Activated CD8-positive, alpha-beta T cell treated with anti-CD3 and anti-CD28 coated beads for 36 hours (primary cell): ENCODE measurements at regions not wholly inside any gene's neighbourhood (a gene's known extent, or its start where the extent isn't known, plus 50 kb on each side); places are given as distances from the start of the nearest gene placed in this dataset.

Source experiments
- ATAC-seq: fragments of 200-7000 bp; cut with Tn5 transposase; one replicate; pipeline ENCODE4 v1.10.0; 2021; ENCODE audit warnings: mild to moderate bottlenecking, moderate library complexity
- CTCF ChIA-PET: fragments of 350-600 bp; sonication (Branson Sonifier 250); formaldehyde crosslinking; loops from one replicate; lab custom pipeline; 2021; ENCODE audit warnings: antibody characterized with exemption; lab: Charles Lee
- POLR2A ChIA-PET: fragments of 350-600 bp; sonication (Branson Sonifier 250); formaldehyde crosslinking; loops from one replicate; lab custom pipeline; 2021; ENCODE audit warnings: antibody characterized with exemption; lab: Charles Lee
- DNase-seq: peaks from one replicate; pipeline ENCODE4 v3.0.0-alpha.2; 2020
- H3K27ac Mint-ChIP-seq: one replicate; pipeline ENCODE4 v1.8.0; 2021; ENCODE audit warnings: mild to moderate bottlenecking, mixed read lengths
- H3K27me3 Mint-ChIP-seq: one replicate; pipeline ENCODE4 v1.8.0; 2021; ENCODE audit warnings: mixed read lengths
- H3K36me3 Mint-ChIP-seq: one replicate; pipeline ENCODE4 v1.8.0; 2021; ENCODE audit warnings: low read depth, mixed read lengths
- H3K4me1 Mint-ChIP-seq: one replicate; pipeline ENCODE4 v1.8.0; 2021; ENCODE audit warnings: low read depth, mixed read lengths
- H3K4me3 Mint-ChIP-seq: one replicate; pipeline ENCODE4 v1.8.0; 2021; ENCODE audit warnings: mild to moderate bottlenecking, moderate library complexity, mixed read lengths
- H3K9me3 Mint-ChIP-seq: one replicate; pipeline ENCODE4 v1.8.0; 2021; ENCODE audit warnings: mixed read lengths
- intact Hi-C: fragments of 100-400 bp; cut with micrococcal nuclease; formaldehyde crosslinking; loops from one replicate; pipeline ENCODE4 v1.10.0; 2022
- TF ChIP-seq, protein P1 (sequence below): fragments of 200-600 bp; IDR thresholded peaks from one replicate; pipeline ENCODE4 v1.8.0; 2022; ENCODE audit warnings: antibody characterized with exemption, mild to moderate bottlenecking

DNA sequence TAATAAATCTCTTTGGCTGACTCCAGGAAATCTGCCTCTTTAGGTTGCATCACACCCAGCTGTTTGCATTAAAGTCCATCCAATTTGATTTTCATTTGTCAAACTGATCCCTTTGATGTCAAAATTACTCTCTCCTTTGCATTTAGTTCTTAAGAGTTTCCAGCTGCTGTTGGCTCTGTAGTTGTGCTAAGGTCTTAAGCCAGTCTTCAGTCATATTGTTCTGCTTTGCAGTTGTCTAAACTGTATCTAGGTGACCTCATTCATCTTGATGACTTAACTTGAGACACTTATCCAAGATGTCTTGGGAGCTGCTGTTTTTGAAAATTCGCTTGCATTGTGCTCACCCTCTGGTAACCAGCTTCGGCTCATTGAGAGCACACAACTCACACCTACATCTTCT is 386.9 kb upstream of the TLE4 start:
- no peaks in the 10 kb centered on the region for H3K36me3 Mint-ChIP-seq
- H3K27ac Mint-ChIP-seq, result no peak overlapping the region
- H3K9me3 Mint-ChIP-seq, result no peaks in the 10 kb centered on the region
- ChIA-PET POLR2A (no interaction called here), CTCF (interaction anchor here (1.1 kb wide), 1 partner anchor 10 kb away, joined by 3 read pairs; no protein-coding TSS in a partner anchor)
- no peak for ATAC-seq
- H3K4me3 Mint-ChIP-seq, result no peak overlapping the region
- peaks cover 1% of the 10 kb centered on the region for H3K27me3 Mint-ChIP-seq
- no peaks in the 10 kb centered on the region for H3K4me1 Mint-ChIP-seq
- DNase-seq, result no peak
- intact Hi-C loops, result no loop called here
- TF ChIP-seq, protein P1, sequence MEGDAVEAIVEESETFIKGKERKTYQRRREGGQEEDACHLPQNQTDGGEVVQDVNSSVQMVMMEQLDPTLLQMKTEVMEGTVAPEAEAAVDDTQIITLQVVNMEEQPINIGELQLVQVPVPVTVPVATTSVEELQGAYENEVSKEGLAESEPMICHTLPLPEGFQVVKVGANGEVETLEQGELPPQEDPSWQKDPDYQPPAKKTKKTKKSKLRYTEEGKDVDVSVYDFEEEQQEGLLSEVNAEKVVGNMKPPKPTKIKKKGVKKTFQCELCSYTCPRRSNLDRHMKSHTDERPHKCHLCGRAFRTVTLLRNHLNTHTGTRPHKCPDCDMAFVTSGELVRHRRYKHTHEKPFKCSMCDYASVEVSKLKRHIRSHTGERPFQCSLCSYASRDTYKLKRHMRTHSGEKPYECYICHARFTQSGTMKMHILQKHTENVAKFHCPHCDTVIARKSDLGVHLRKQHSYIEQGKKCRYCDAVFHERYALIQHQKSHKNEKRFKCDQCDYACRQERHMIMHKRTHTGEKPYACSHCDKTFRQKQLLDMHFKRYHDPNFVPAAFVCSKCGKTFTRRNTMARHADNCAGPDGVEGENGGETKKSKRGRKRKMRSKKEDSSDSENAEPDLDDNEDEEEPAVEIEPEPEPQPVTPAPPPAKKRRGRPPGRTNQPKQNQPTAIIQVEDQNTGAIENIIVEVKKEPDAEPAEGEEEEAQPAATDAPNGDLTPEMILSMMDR, result no peak

DNA sequence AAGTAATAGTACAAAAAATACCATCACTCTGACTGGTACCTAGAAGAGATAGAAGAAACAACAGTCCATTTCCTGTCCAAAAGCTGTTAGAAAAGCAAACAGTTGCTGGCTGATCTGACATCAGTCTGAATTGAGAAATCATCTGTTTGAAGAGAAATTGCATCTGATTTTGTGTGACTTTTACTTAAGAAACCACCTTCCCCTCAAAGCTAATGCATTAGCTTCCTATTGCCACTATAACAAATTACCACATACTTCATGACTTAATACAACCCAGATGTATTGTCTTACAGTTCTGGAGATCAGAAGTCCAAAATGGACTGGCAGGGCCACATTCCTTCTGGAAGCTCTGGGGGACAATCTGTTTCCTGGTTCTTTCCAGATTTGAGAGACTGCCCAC is 385.9 kb upstream of the TLE4 start:
- H3K27me3 Mint-ChIP-seq, result no peaks in the 10 kb centered on the region
- ATAC-seq (no peak), DNase-seq (no peak)
- CTCF ChIA-PET, result no interaction called here
- no peaks in the 10 kb centered on the region for H3K4me1 Mint-ChIP-seq
- H3K27ac Mint-ChIP-seq, result no peak overlapping the region
- intact Hi-C loops, result no loop called here
- no peaks in the 10 kb centered on the region for H3K9me3 Mint-ChIP-seq
- H3K36me3 Mint-ChIP-seq, result no peaks in the 10 kb centered on the region
- no peak overlapping the region for H3K4me3 Mint-ChIP-seq
- TF ChIP-seq, protein P1, result no peak
- POLR2A ChIA-PET, result no interaction called here

DNA sequence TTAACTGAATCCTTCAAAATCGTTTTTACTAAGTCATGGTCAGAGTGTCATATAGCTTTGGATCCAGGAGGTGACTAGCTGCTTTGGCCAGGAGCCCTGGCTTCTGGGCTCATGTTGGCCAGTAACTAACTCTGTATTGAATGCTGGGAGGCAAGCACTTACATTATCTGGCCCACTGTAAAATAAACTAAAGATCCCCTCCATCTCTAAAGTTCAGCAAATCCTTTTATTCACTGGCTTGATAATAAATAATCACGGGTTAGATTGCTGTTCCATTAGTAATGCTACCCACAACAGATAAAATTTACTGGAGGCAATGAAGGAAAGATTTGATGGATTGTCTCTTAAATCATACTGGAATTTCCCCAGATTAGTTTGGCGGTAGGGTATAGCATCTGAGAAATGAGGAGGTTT is 382.2 kb upstream of the TLE4 start:
- H3K4me1 Mint-ChIP-seq, result no peaks in the 10 kb centered on the region
- H3K27me3 Mint-ChIP-seq, result peaks cover 3% of the 10 kb centered on the region
- ATAC-seq, result no peak
- ChIA-PET POLR2A (interaction anchor here (0.7 kb wide), 1 partner anchor 11 kb away, joined by 3 read pairs; no protein-coding TSS in a partner anchor), CTCF (interaction anchor here (1.2 kb wide), 1 partner anchor 72 kb away, joined by 3 read pairs; no protein-coding TSS in a partner anchor)
- no peak overlapping the region for H3K4me3 Mint-ChIP-seq
- no peak overlapping the region for H3K27ac Mint-ChIP-seq
- no peak for DNase-seq
- no peaks in the 10 kb centered on the region for H3K36me3 Mint-ChIP-seq
- H3K9me3 Mint-ChIP-seq, result no peaks in the 10 kb centered on the region
- intact Hi-C loops, result no loop called here
- TF ChIP-seq, protein P1, result no peak

DNA sequence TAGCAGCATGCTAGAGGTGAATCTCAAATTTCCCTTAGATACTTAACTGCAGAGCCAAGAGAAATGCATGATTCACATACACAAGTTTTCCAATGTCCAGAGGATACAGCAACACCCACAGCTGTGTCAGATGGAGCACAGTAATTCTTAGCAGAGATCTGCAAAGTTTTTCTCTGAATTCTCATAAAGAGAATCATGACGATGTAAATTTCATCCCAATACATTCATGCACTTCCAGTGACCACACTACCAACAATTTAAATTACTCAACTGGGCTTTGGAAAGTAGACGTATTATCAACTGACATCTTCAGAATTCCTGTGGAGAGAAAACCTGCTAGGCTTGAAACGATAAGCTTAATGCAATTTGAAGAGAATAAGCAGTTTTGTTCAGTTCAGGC is 378.8 kb upstream of the TLE4 start:
- intact Hi-C loops, result no loop called here
- DNase-seq, result no peak
- TF ChIP-seq, protein P1, result no peak
- Mint-ChIP-seq H3K27me3 (peaks cover 3% of the 10 kb centered on the region), H3K36me3 (no peaks in the 10 kb centered on the region), H3K4me3 (no peak overlapping the region), H3K27ac (no peak overlapping the region), H3K4me1 (no peaks in the 10 kb centered on the region), H3K9me3 (no peaks in the 10 kb centered on the region)
- POLR2A ChIA-PET, result no interaction called here
- ATAC-seq, result no peak
- CTCF ChIA-PET, result no interaction called here

DNA sequence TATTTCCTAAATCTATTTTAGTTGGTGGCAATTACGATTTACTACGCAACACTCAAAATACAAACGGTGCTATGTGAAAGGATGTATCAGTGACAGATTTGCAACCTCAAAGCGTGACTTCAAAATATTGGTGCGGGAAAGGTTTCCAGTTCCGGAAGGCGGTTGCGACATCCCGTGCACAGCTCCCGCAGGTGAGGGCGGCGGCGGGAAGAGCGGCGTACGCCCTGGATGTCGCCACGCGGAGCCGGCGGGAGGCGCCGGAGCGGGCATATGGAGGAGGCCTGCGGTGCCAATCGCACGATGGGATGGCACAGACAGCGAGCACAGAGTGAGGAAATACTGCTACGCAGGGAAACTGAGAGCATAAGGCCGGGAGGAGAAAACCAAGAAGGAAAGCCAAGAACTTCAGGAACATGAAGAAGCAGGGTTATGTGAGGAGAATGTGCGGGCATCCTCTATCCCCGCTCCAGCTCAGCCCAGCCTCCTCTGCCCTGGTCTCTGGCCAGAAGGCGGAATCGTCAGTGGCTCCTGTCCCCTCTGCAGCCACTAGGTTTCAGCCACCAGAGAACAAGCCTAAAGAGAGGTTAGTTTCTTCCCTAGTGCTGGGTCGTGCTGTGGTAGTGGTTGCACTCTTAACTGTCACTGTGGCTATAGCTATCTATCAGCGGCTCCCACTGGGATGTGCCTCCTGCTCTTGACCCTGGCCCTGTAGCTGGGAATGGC is 378.1 kb upstream of the TLE4 start:
- TF ChIP-seq, protein P1, result no peak
- Mint-ChIP-seq H3K36me3 (no peaks in the 10 kb centered on the region), H3K4me1 (no peaks in the 10 kb centered on the region), H3K27ac (no peak overlapping the region), H3K4me3 (no peak overlapping the region), H3K9me3 (no peaks in the 10 kb centered on the region), H3K27me3 (peaks cover 3% of the 10 kb centered on the region)
- no peak for ATAC-seq
- ChIA-PET CTCF (no interaction called here), POLR2A (no interaction called here)
- intact Hi-C loops, result no loop called here
- DNase-seq, result no peak
